Progenitor cell of endocrine pancreas (in vitro differentiated cells): ENCODE measurements at regions not wholly inside any gene's neighbourhood (a gene's known extent, or its start where the extent isn't known, plus 50 kb on each side); places are given as distances from the start of the nearest gene placed in this dataset.
"Not testable (repeated sequence)": the region's sequence is repeated elsewhere in the genome, so short reads cannot be mapped to it uniquely, and the experiment has no call there.

Source experiments
- DNase-seq: peaks from one replicate; pipeline ENCODE4 v3.0.0; 2021; ENCODE audit warnings: low spot score; ENCODE audit not compliant: unreplicated experiment
- H3K27ac Mint-ChIP-seq: 2 replicates; pipeline ENCODE4 v1.8.0; 2021; ENCODE audit warnings: mild to moderate bottlenecking, moderate library complexity, mixed read lengths
- H3K27me3 Mint-ChIP-seq: 2 replicates; pipeline ENCODE4 v1.8.0; 2021; ENCODE audit warnings: mixed read lengths
- H3K36me3 Mint-ChIP-seq: 2 replicates; pipeline ENCODE4 v1.8.0; 2022; ENCODE audit warnings: mixed read lengths; ENCODE audit not compliant: insufficient read depth
- H3K4me1 Mint-ChIP-seq: 2 replicates; pipeline ENCODE4 v1.8.0; 2021; ENCODE audit warnings: low read depth, mixed read lengths
- H3K4me3 Mint-ChIP-seq: 2 replicates; pipeline ENCODE4 v1.8.0; 2021; ENCODE audit warnings: low read depth, mild to moderate bottlenecking, moderate library complexity, mixed read lengths
- H3K9me3 Mint-ChIP-seq: 2 replicates; pipeline ENCODE4 v1.8.0; 2021; ENCODE audit warnings: low read depth, mixed read lengths
- CTCF ChIP-seq: fragments of 200-600 bp; sonication (generic); IDR thresholded peaks from one replicate; pipeline ENCODE4 v1.5.0; 2021; ENCODE audit warnings: antibody characterized with exemption, mild to moderate bottlenecking; ENCODE audit not compliant: unreplicated experiment

- not testable (repeated sequence) for DNase-seq, H3K27me3 Mint-ChIP-seq, H3K4me3 Mint-ChIP-seq
- Mint-ChIP-seq H3K4me1 (peaks cover 15% of the 10 kb centered on the region), H3K27ac (peak overlapping the region; percentile 50), H3K9me3 (peaks cover 18% of the 10 kb centered on the region), H3K36me3 (peaks cover 14% of the 10 kb centered on the region)
Observed at GRCh38 chr15:53923741-53924140, 54.5 kb upstream of the UNC13C start.

- Mint-ChIP-seq H3K27ac (peak overlapping the region; percentile 53), H3K4me1 (peaks cover 21% of the 10 kb centered on the region), H3K27me3 (peaks cover 2% of the 10 kb centered on the region), H3K36me3 (peaks cover 1% of the 10 kb centered on the region), H3K4me3 (peak overlapping the region; percentile 25), H3K9me3 (no peaks in the 10 kb centered on the region)
- no peak for DNase-seq
- TF ChIP-seq CTCF = no peak
Observed at GRCh38 chr15:53918180-53919079, 59.8 kb upstream of the UNC13C start.

- no peak overlapping the region for H3K4me3 Mint-ChIP-seq
Observed at GRCh38 chr15:53917109-53917508, 61.1 kb upstream of the UNC13C start.

GRCh38 chr15:53911431-53911830, 66.8 kb upstream of the UNC13C start:
- H3K27ac Mint-ChIP-seq = no peak overlapping the region
- H3K36me3 Mint-ChIP-seq = peaks cover 2% of the 10 kb centered on the region
- H3K9me3 Mint-ChIP-seq = no peaks in the 10 kb centered on the region
- TF ChIP-seq CTCF = no peak
- H3K27me3 Mint-ChIP-seq = peaks cover 2% of the 10 kb centered on the region
- H3K4me1 Mint-ChIP-seq = peaks cover 5% of the 10 kb centered on the region
- no peak overlapping the region for H3K4me3 Mint-ChIP-seq
- no peak for DNase-seq

More at GRCh38 chr15:53917109-53917508, 61.1 kb upstream of the UNC13C start:
- Mint-ChIP-seq H3K9me3 (no peaks in the 10 kb centered on the region), H3K27me3 (peaks cover 2% of the 10 kb centered on the region), H3K27ac (no peak overlapping the region), H3K4me1 (peaks cover 21% of the 10 kb centered on the region), H3K36me3 (no peaks in the 10 kb centered on the region)
- no peak for DNase-seq
- TF ChIP-seq CTCF = no peak

- no peaks in the 10 kb centered on the region for H3K27me3 Mint-ChIP-seq
- H3K4me3 Mint-ChIP-seq = no peak overlapping the region
- H3K4me1 Mint-ChIP-seq = peaks cover 2% of the 10 kb centered on the region
- no peaks in the 10 kb centered on the region for H3K9me3 Mint-ChIP-seq
- no peak for TF ChIP-seq CTCF
- no peak overlapping the region for H3K27ac Mint-ChIP-seq
- H3K36me3 Mint-ChIP-seq = peaks cover 2% of the 10 kb centered on the region
- DNase-seq = no peak
Observed at GRCh38 chr15:53910852-53911251, 67.4 kb upstream of the UNC13C start.
